Smooth muscle cell (in vitro differentiated cells): ENCODE measurements at regions not wholly inside any gene's neighbourhood (a gene's known extent, or its start where the extent isn't known, plus 50 kb on each side); places are given as distances from the start of the nearest gene placed in this dataset.

Experiments used
- DNase-seq: peaks from one replicate; lab custom pipeline; 2025; ENCODE audit not compliant: unreplicated experiment; lab: John Stamatoyannopoulos, UW
- H2AFZ ChIP-seq: fragments of 200-600 bp; sonication (generic); 2 replicates; pipeline ENCODE4 v1.6.0; 2016; ENCODE audit warnings: antibody characterized with exemption, low read depth, mild to moderate bottlenecking
- H3F3A ChIP-seq: fragments of 200-600 bp; sonication (generic); 2 replicates; pipeline ENCODE4 v1.6.0; 2017; ENCODE audit warnings: antibody characterized with exemption, low read depth
- H3K27ac ChIP-seq: fragments of 200-600 bp; sonication (generic); 2 replicates; pipeline ENCODE4 v1.5.1; 2016; ENCODE audit warnings: low read depth, mild to moderate bottlenecking
- H3K27me3 ChIP-seq: fragments of 200-600 bp; sonication (generic); 2 replicates; pipeline ENCODE4 v1.6.1; 2016; ENCODE audit warnings: low read depth, mild to moderate bottlenecking
- H3K36me3 ChIP-seq: fragments of 200-600 bp; sonication (generic); 2 replicates; pipeline ENCODE4 v1.5.1; 2016; ENCODE audit warnings: low read depth
- H3K4me1 ChIP-seq: fragments of 200-600 bp; sonication (generic); 2 replicates; pipeline ENCODE4 v1.5.1; 2016; ENCODE audit warnings: low read depth
- H3K4me2 ChIP-seq: fragments of 200-600 bp; sonication (generic); 2 replicates; pipeline ENCODE4 v1.6.0; 2016; ENCODE audit warnings: mild to moderate bottlenecking
- H3K4me3 ChIP-seq: fragments of 200-600 bp; sonication (generic); 2 replicates; pipeline ENCODE4 v1.5.1; 2016; ENCODE audit warnings: mild to moderate bottlenecking
- H3K79me2 ChIP-seq: fragments of 200-600 bp; sonication (generic); 2 replicates; pipeline ENCODE4 v1.6.0; 2016; ENCODE audit warnings: low read depth, mild to moderate bottlenecking
- H3K9ac ChIP-seq: fragments of 200-600 bp; sonication (generic); 2 replicates; pipeline ENCODE4 v1.6.0; 2016; ENCODE audit warnings: low read depth
- H3K9me3 ChIP-seq: fragments of 200-600 bp; sonication (generic); replicated peaks from 2 replicates; pipeline ENCODE4 v1.5.1; 2016; ENCODE audit warnings: low read depth
- H4K20me1 ChIP-seq: fragments of 200-600 bp; sonication (generic); 2 replicates; pipeline ENCODE4 v1.6.0; 2016; ENCODE audit warnings: low read depth
- CTCF ChIP-seq: fragments of 200-600 bp; sonication (generic); IDR thresholded peaks from 2 replicates; pipeline ENCODE4 v1.5.1; 2017; ENCODE audit warnings: borderline replicate concordance, mild to moderate bottlenecking, antibody characterized with exemption; ENCODE audit not compliant: insufficient read depth, poor library complexity, severe bottlenecking
- WGBS: methylation state at CpG from one replicate; pipeline ENCODE4 v1.1.7; 2016; ENCODE audit warnings: low lambda C conversion rate; 5-methylcytosine and 5-hydroxymethylcytosine counted together

GRCh38 chr1:76723949-76724348, 143.3 kb upstream of the ST6GALNAC5 start:
- Histone ChIP-seq H3K4me1 (no peaks in the 10 kb centered on the region), H3F3A (peaks cover 6% of the 10 kb centered on the region), H3K27me3 (no peaks in the 10 kb centered on the region), H4K20me1 (no peaks in the 10 kb centered on the region), H2AFZ (peak overlapping the region; percentile 27), H3K27ac (no peak overlapping the region), H3K9ac (no peak overlapping the region), H3K79me2 (no peaks in the 10 kb centered on the region), H3K4me2 (no peak overlapping the region), H3K36me3 (no peaks in the 10 kb centered on the region), H3K9me3 (no peaks in the 10 kb centered on the region), H3K4me3 (no peak overlapping the region)
- DNase-seq: no peak
- no peak for TF ChIP-seq CTCF

GRCh38 chr1:76724816-76725215, 142.5 kb upstream of the ST6GALNAC5 start:
- no peaks in the 10 kb centered on the region for H4K20me1 ChIP-seq
- no peak overlapping the region for H3K4me3 ChIP-seq
- H3K36me3 ChIP-seq: no peaks in the 10 kb centered on the region
- WGBS: 99% methylated on average over 3 of the region's 3 CpGs
- DNase-seq: no peak
- no peak overlapping the region for H2AFZ ChIP-seq
- no peak for TF ChIP-seq CTCF
- H3K27me3 ChIP-seq: no peaks in the 10 kb centered on the region
- no peak overlapping the region for H3K27ac ChIP-seq
- no peaks in the 10 kb centered on the region for H3K4me1 ChIP-seq
- H3K9me3 ChIP-seq: no peaks in the 10 kb centered on the region
- no peak overlapping the region for H3K4me2 ChIP-seq
- no peak overlapping the region for H3K9ac ChIP-seq
- peaks cover 6% of the 10 kb centered on the region for H3F3A ChIP-seq
- no peaks in the 10 kb centered on the region for H3K79me2 ChIP-seq

DNA sequence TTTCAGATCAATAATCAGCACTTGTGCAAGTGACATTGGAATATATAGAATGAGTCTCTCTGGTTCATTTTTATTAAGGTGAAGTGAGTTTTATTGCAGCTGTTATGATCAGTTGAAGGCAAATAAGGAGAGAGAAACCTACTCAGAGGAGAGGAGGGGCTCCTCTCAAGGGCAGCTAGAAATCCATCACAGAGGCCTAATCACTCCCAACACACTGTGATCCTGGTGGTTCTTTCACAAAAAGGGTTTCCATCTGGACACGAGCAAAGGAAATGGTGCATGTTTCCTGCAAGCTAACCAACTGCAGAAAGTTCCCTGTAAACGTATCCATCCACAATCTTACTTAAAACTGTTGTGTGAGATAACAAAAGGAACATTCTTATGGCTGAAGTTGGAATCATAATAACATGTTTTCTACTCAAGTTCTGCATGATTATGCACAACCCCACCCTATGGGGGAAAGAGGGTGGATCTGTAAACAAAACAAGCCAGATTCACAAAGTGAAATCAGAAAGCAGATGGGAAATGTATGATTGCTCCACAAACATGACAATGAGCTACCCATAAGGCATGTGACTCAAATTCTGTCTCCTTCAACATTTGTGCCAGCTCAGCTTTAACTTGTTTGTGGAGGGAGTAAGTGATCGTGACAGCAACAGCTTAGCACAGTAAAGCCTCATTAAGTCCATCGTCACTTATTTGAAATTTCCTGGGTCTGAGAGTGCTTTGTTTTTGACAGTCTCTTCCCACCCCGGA, 141.2 kb upstream of the ST6GALNAC5 start:
- Histone ChIP-seq H3K27ac (no peak overlapping the region), H3K4me3 (no peak overlapping the region), H3K4me2 (no peak overlapping the region), H3K79me2 (no peaks in the 10 kb centered on the region), H3K9me3 (no peaks in the 10 kb centered on the region), H3K9ac (no peak overlapping the region), H3K27me3 (no peaks in the 10 kb centered on the region), H3K4me1 (no peaks in the 10 kb centered on the region), H4K20me1 (no peaks in the 10 kb centered on the region), H3K36me3 (no peaks in the 10 kb centered on the region), H2AFZ (peak overlapping the region; percentile 46), H3F3A (peaks cover 6% of the 10 kb centered on the region)
- 55% methylated on average over 5 of the region's 5 CpGs for WGBS
- no peak for TF ChIP-seq CTCF
- DNase-seq: no peak

DNA sequence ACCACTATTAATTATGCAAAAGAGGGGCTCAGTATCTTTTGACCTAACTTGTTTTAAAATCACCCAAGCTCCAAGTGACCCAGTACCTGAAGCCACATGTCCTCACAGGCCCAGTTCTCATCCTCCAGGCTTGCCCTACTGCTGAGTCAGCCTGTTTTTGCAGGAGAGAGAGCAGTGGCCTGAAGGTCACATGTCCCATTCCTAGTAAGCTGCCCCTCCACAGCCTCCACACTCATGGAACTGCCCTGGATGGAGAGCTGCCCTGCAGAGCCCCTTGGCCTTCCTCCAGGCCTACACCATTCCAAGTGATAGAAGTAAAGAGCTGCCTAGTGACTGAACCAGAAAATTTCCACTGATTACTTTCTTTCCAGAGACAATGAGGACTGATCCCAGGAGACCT, 139.8 kb upstream of the ST6GALNAC5 start:
- H3F3A ChIP-seq: peaks cover 6% of the 10 kb centered on the region

More for the DNA sequence above, 139.8 kb upstream of the ST6GALNAC5 start:
- DNase-seq: no peak
- no peaks in the 10 kb centered on the region for H4K20me1 ChIP-seq
- no peak for TF ChIP-seq CTCF
- H3K9ac ChIP-seq: no peak overlapping the region
- H3K4me3 ChIP-seq: no peak overlapping the region
- no peak overlapping the region for H2AFZ ChIP-seq
- H3K4me2 ChIP-seq: no peak overlapping the region
- no peaks in the 10 kb centered on the region for H3K4me1 ChIP-seq
- H3K27ac ChIP-seq: no peak overlapping the region
- H3K36me3 ChIP-seq: no peaks in the 10 kb centered on the region
- no peaks in the 10 kb centered on the region for H3K9me3 ChIP-seq
- H3K27me3 ChIP-seq: no peaks in the 10 kb centered on the region
- no peaks in the 10 kb centered on the region for H3K79me2 ChIP-seq
